SK-N-SH (cell line): ENCODE measurements at regions not wholly inside any gene's neighbourhood (a gene's known extent, or its start where the extent isn't known, plus 50 kb on each side); places are given as distances from the start of the nearest gene placed in this dataset.

Experiments
- CHD2 ChIP-seq: fragments of 150-350 bp; IDR thresholded peaks from 2 replicates; pipeline ENCODE4 v1.6.1; 2018; ENCODE audit warnings: low read length; ENCODE audit not compliant: partially characterized antibody
- EP300 ChIP-seq, 2 experiments: IDR thresholded peaks; 2 replicates each; pipeline versions ENCODE4 v1.4.0 to v1.6.1; 2012; ENCODE audit warnings: borderline replicate concordance in 1 of 2, low read depth in 1 of 2, low read length in 1 of 2
- EZH2phosphoT487 ChIP-seq: fragments of 200-600 bp; sonication (generic); IDR thresholded peaks from 2 replicates; pipeline ENCODE4 v1.6.1; 2017; ENCODE audit warnings: low read depth, mixed run types, mild to moderate bottlenecking, antibody characterized with exemption, moderate library complexity, borderline replicate concordance
- GATA2 ChIP-seq: sonication (generic); formaldehyde crosslinking; IDR thresholded peaks from 2 replicates; pipeline ENCODE4 v1.5.0; 2020; ENCODE audit warnings: mild to moderate bottlenecking, missing genetic modification reagents
- JUND ChIP-seq: IDR thresholded peaks from 2 replicates; pipeline ENCODE4 v1.4.0; 2012
- MAX ChIP-seq: IDR thresholded peaks from 2 replicates; pipeline ENCODE4 v1.4.0; 2012; ENCODE audit warnings: low read depth
- MXI1 ChIP-seq: IDR thresholded peaks from 2 replicates; pipeline ENCODE4 v1.6.1; 2012; ENCODE audit warnings: mild to moderate bottlenecking, low read depth, low read length, improper control_type of control experiment
- POLR2AphosphoS5 ChIP-seq: IDR thresholded peaks from 2 replicates; pipeline ENCODE4 v1.6.1; 2012; ENCODE audit warnings: low read depth, low read length
- RCOR1 ChIP-seq: fragments of 150-350 bp; IDR thresholded peaks from 2 replicates; pipeline ENCODE4 v1.6.1; 2017; ENCODE audit warnings: antibody characterized with exemption, low read length
- SMC3 ChIP-seq: IDR thresholded peaks from 2 replicates; pipeline ENCODE4 v1.6.1; 2012; ENCODE audit warnings: low read depth, low read length, improper control_type of control experiment
- ZBTB33 ChIP-seq: IDR thresholded peaks from 2 replicates; pipeline ENCODE4 v1.4.0; 2012; ENCODE audit warnings: low read depth, borderline replicate concordance
- TF ChIP-seq, protein P1 (sequence below): fragments of 200-600 bp; sonication (generic); IDR thresholded peaks from 2 replicates; pipeline ENCODE4 v1.6.1; 2017; ENCODE audit warnings: antibody characterized with exemption, mild to moderate bottlenecking, moderate library complexity

GRCh38 chr20:24870881-24871280 lies 78.2 kb upstream of the CST7 start:
- TF ChIP-seq EP300 (IDR thresholded peaks at IDR 0.05; ENCODE audit: borderline replicate concordance in 1 of 2, low read depth in 1 of 2, low read length in 1 of 2) (no peak), MAX (no peak), ZBTB33 (no peak), POLR2AphosphoS5 (no peak), RCOR1 (no peak), GATA2 (CRISPR knock-in tag) (no peak), MXI1 (no peak), SMC3 (no peak), EZH2phosphoT487 (no peak), CHD2 (no peak), JUND (no peak)
- TF ChIP-seq, protein P1, sequence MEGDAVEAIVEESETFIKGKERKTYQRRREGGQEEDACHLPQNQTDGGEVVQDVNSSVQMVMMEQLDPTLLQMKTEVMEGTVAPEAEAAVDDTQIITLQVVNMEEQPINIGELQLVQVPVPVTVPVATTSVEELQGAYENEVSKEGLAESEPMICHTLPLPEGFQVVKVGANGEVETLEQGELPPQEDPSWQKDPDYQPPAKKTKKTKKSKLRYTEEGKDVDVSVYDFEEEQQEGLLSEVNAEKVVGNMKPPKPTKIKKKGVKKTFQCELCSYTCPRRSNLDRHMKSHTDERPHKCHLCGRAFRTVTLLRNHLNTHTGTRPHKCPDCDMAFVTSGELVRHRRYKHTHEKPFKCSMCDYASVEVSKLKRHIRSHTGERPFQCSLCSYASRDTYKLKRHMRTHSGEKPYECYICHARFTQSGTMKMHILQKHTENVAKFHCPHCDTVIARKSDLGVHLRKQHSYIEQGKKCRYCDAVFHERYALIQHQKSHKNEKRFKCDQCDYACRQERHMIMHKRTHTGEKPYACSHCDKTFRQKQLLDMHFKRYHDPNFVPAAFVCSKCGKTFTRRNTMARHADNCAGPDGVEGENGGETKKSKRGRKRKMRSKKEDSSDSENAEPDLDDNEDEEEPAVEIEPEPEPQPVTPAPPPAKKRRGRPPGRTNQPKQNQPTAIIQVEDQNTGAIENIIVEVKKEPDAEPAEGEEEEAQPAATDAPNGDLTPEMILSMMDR, result no peak
